Testis (tissue), 2 donors: ENCODE measurements at regions not wholly inside any gene's neighbourhood (a gene's known extent, or its start where the extent isn't known, plus 50 kb on each side); places are given as distances from the start of the nearest gene placed in this dataset.

Experiments
- POLR2A ChIP-seq: fragments of 450-650 bp; IDR thresholded peaks from one replicate; pipeline ENCODE4 v1.6.1; 2017; ENCODE audit warnings: antibody characterized with exemption, mild to moderate bottlenecking, moderate library complexity
- TF ChIP-seq, protein P1 (sequence below), 3 experiments: fragments of 450-650 bp in 2 of 3; fragments of 200-600 bp in 1 of 3; sonication (generic) in 1 of 3; IDR thresholded peaks; one replicate each; pipeline ENCODE4 v1.5.1; 2016 to 2019; ENCODE audit warnings: antibody characterized with exemption in 3 of 3, mild to moderate bottlenecking in 2 of 3, moderate library complexity in 1 of 3

DNA sequence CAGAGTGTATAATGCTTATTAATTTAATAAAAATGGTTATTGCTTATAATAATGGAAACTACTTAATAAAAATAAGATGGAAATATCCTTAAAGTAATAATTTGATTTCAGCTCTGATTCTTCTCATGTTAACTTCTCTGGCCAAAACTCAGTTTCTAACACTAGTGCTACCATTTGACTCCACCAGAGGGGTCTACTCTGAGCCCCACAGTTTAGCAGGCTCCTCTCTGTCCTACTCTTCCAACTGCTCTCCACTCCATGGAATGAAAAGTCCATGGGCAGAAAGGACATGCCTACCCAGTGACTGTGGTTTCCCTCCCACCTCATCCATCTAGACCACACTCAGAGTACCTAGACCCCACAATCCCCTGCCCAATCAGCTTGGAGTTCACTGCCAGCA, 489.1 kb upstream of the CAMK1G start:
- TF ChIP-seq, protein P1, sequence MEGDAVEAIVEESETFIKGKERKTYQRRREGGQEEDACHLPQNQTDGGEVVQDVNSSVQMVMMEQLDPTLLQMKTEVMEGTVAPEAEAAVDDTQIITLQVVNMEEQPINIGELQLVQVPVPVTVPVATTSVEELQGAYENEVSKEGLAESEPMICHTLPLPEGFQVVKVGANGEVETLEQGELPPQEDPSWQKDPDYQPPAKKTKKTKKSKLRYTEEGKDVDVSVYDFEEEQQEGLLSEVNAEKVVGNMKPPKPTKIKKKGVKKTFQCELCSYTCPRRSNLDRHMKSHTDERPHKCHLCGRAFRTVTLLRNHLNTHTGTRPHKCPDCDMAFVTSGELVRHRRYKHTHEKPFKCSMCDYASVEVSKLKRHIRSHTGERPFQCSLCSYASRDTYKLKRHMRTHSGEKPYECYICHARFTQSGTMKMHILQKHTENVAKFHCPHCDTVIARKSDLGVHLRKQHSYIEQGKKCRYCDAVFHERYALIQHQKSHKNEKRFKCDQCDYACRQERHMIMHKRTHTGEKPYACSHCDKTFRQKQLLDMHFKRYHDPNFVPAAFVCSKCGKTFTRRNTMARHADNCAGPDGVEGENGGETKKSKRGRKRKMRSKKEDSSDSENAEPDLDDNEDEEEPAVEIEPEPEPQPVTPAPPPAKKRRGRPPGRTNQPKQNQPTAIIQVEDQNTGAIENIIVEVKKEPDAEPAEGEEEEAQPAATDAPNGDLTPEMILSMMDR (IDR thresholded peaks at IDR 0.05): no peak
- TF ChIP-seq POLR2A: no peak
